Suprapubic skin (tissue), 4 donors: ENCODE measurements at regions not wholly inside any gene's neighbourhood (a gene's known extent, or its start where the extent isn't known, plus 50 kb on each side); places are given as distances from the start of the nearest gene placed in this dataset.

Experiments
- DNase-seq, 2 donors: peaks; one replicate each; pipeline ENCODE4 v3.0.0-alpha.2; 2019; ENCODE audit warnings: low spot score in 2 of 2
- H3K27ac ChIP-seq: fragments of 200-600 bp; sonication (generic); one replicate; pipeline ENCODE4 v1.5.1; 2019
- H3K27me3 ChIP-seq: fragments of 200-600 bp; sonication (generic); one replicate; pipeline ENCODE4 v1.5.1; 2019
- H3K36me3 ChIP-seq: fragments of 200-600 bp; sonication (generic); one replicate; pipeline ENCODE4 v1.5.1; 2019
- H3K4me1 ChIP-seq: fragments of 200-600 bp; sonication (generic); one replicate; pipeline ENCODE4 v1.5.1; 2019
- H3K4me3 ChIP-seq: fragments of 200-600 bp; sonication (generic); one replicate; pipeline ENCODE4 v1.5.1; 2019; ENCODE audit warnings: mild to moderate bottlenecking
- H3K9me3 ChIP-seq: fragments of 200-600 bp; sonication (generic); one replicate; pipeline ENCODE4 v1.5.1; 2019
- CTCF ChIP-seq, 2 donors: fragments of 200-600 bp in 1 of 2; fragments of 450-650 bp in 1 of 2; sonication (generic) in 1 of 2; IDR thresholded peaks; one replicate each; pipeline ENCODE4 v1.5.1; 2016 to 2019; ENCODE audit warnings: antibody characterized with exemption in 2 of 2, mild to moderate bottlenecking in 1 of 2, moderate library complexity in 1 of 2
- EP300 ChIP-seq: sonication (generic); formaldehyde crosslinking; IDR thresholded peaks from one replicate; pipeline ENCODE4 v1.6.1; 2017; ENCODE audit warnings: antibody characterized with exemption
- POLR2A ChIP-seq, 2 donors: fragments of 450-650 bp; IDR thresholded peaks; one replicate each; pipeline ENCODE4 v1.6.1; 2017; ENCODE audit warnings: antibody characterized with exemption in 2 of 2, mild to moderate bottlenecking in 2 of 2, moderate library complexity in 2 of 2
- POLR2AphosphoS5 ChIP-seq, 3 donors: sonication (generic); formaldehyde crosslinking; IDR thresholded peaks; one replicate each; pipeline ENCODE4 v1.6.1; 2017; ENCODE audit warnings: antibody characterized with exemption in 3 of 3
- WGBS: methylation state at CpG from one replicate; pipeline ENCODE4 v1.1.5; 2018; 5-methylcytosine and 5-hydroxymethylcytosine counted together

- no peak for DNase-seq
- Histone ChIP-seq H3K4me3 (no peak overlapping the region), H3K27me3 (no peaks in the 10 kb centered on the region), H3K36me3 (no peaks in the 10 kb centered on the region), H3K9me3 (no peaks in the 10 kb centered on the region), H3K4me1 (no peaks in the 10 kb centered on the region), H3K27ac (no peak overlapping the region)
- WGBS = 19% methylated on average over 1 of the region's 1 CpG
- no peak for TF ChIP-seq CTCF (IDR thresholded peaks at IDR 0.05)
Measured at GRCh38 chr12:92216092-92216491, 70.4 kb upstream of the BTG1 start.

- H3K36me3 ChIP-seq = no peaks in the 10 kb centered on the region
- no peak for DNase-seq
- H3K4me3 ChIP-seq = no peak overlapping the region
- TF ChIP-seq POLR2AphosphoS5 (IDR thresholded peaks at IDR 0.05) = no peak
- no peak for TF ChIP-seq EP300
- no peak for TF ChIP-seq POLR2A (IDR thresholded peaks at IDR 0.05)
- TF ChIP-seq CTCF (IDR thresholded peaks at IDR 0.05) = no peak
- no peak overlapping the region for H3K27ac ChIP-seq
- no peaks in the 10 kb centered on the region for H3K4me1 ChIP-seq
- H3K9me3 ChIP-seq = no peaks in the 10 kb centered on the region
- H3K27me3 ChIP-seq = no peaks in the 10 kb centered on the region
- 95% methylated on average over 5 of the region's 5 CpGs for WGBS
Measured at GRCh38 chr12:92215358-92215757, 69.7 kb upstream of the BTG1 start.

GRCh38 chr12:92213166-92213565 lies 67.5 kb upstream of the BTG1 start:
- Histone ChIP-seq H3K9me3 (no peaks in the 10 kb centered on the region), H3K27me3 (no peaks in the 10 kb centered on the region), H3K27ac (no peak overlapping the region), H3K4me3 (no peak overlapping the region), H3K4me1 (no peaks in the 10 kb centered on the region), H3K36me3 (no peaks in the 10 kb centered on the region)
- DNase-seq = no peak
- TF ChIP-seq POLR2A (IDR thresholded peaks at IDR 0.05) (no peak), CTCF (IDR thresholded peaks at IDR 0.05) (no peak), POLR2AphosphoS5 (IDR thresholded peaks at IDR 0.05) (no peak), EP300 (no peak)
- WGBS = 82% methylated on average over 2 of the region's 2 CpGs

GRCh38 chr12:92210071-92210470 lies 64.4 kb upstream of the BTG1 start:
- Histone ChIP-seq H3K4me1 (no peaks in the 10 kb centered on the region), H3K4me3 (no peak overlapping the region), H3K27me3 (no peaks in the 10 kb centered on the region), H3K27ac (no peak overlapping the region), H3K9me3 (no peaks in the 10 kb centered on the region), H3K36me3 (no peaks in the 10 kb centered on the region)
- no peak for DNase-seq
- WGBS = 90% methylated on average over 4 of the region's 4 CpGs
- TF ChIP-seq POLR2AphosphoS5 (IDR thresholded peaks at IDR 0.05) (no peak), EP300 (no peak), POLR2A (IDR thresholded peaks at IDR 0.05) (no peak), CTCF (IDR thresholded peaks at IDR 0.05) (no peak)

- Histone ChIP-seq H3K4me3 (no peak overlapping the region), H3K36me3 (no peaks in the 10 kb centered on the region), H3K4me1 (no peaks in the 10 kb centered on the region), H3K27ac (no peak overlapping the region), H3K27me3 (no peaks in the 10 kb centered on the region), H3K9me3 (no peaks in the 10 kb centered on the region)
- TF ChIP-seq POLR2A (IDR thresholded peaks at IDR 0.05) (no peak), EP300 (no peak), POLR2AphosphoS5 (IDR thresholded peaks at IDR 0.05) (no peak), CTCF (IDR thresholded peaks at IDR 0.05) (no peak)
- 66% methylated on average over 6 of the region's 6 CpGs for WGBS
- no peak for DNase-seq
Measured at GRCh38 chr12:92208613-92209121, 63.0 kb upstream of the BTG1 start.
